Endothelial cell of hepatic sinusoid (primary cell): ENCODE measurements at regions not wholly inside any gene's neighbourhood (a gene's known extent, or its start where the extent isn't known, plus 50 kb on each side); places are given as distances from the start of the nearest gene placed in this dataset.
"Not testable (repeated sequence)": the region's sequence is repeated elsewhere in the genome, so short reads cannot be mapped to it uniquely, and the experiment has no call there.

Experiments used
- in situ Hi-C: cut with HindIII; loops from 2 replicates; pipeline ENCODE4 v1.10.0; 2017; ENCODE audit warnings: low sequenced_read_pairs

DNA sequence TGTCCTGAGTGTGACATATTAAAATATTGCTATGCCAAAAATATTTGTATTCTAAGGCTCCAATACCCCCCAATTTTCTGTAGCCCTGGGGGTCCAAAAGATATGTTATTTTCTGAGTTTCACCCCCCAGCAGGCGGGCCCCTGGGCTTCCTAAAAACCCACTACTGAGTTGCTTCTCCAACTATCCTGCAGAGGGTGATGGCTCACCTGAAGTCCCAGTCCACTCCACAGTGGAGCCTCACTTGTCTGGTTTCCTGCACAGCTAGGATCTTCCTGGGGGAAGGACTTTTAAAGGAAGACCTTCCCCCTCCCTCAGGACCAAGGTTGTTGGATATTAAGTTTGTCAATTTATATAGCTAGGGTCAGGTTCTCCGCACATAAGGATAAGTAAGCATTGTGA lies 1181.4 kb downstream of the ROBO2 start:
- in situ Hi-C loops, result no loop called here

DNA sequence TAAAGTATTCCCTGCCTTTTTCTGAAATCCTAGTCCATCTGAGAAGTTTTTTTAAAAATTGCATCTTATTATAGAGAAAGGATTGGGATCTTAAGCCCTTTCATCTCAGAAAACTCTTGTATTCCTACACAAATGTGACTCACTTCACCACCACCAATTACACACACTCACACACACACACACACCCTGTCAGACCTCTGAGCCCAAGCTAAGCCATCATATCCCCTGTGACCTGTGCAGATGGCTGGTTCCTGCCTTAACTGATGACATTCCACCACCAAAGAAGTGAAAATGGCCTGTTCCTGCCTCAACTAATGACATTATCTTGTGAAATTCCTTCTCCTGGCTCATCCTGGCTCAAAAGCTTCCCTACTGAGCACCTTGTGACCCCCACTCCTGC lies 1181.9 kb downstream of the ROBO2 start:
- in situ Hi-C loops, result no loop called here

DNA sequence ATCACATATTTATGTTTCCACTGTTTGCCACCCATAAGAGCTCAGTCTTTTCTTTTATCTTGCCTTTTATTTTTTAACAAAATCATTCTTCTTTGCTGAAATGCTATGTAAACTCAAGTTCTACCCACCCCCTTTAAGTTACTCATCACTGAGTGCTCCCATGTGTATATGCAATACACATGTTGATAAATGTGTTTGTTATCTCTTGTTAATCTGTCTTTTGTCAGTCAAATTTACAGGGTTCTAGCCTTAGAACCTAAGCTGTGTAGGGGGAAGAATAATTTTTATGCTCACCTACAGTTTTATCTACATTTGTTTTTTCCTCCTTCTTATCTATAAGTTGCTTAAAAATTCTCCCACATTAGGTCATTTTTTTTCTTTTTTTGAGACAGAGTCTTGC lies 1195.9 kb downstream of the ROBO2 start:
- in situ Hi-C loops, result no loop called here

GRCh38 chr3:78238811-78239210 lies 1198.9 kb downstream of the ROBO2 start:
- in situ Hi-C loops, result no loop called here

DNA sequence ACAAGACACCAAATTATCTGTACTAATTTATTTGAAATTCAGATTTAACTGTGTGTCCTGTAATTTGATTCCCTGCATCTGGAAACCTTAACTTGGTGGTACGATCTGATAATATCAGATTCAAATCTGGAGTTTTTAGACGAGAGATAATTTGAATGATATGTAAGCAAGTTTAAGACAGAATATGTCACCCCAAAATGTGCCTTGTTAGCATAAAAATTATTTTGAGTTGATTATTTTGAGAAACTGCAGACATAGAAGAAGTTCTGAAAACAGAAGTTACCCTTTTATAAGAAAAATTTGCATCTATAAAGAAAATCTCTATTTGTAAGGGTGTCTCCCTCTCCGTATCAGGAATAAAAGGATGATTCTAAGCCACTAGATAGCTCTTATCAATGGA lies 1202.8 kb downstream of the ROBO2 start:
- in situ Hi-C loops, result no loop called here

- in situ Hi-C loops, result no loop called here
Observed at GRCh38 chr3:78244136-78244535, 1204.2 kb downstream of the ROBO2 start.

GRCh38 chr3:78249294-78249693 lies 1209.4 kb downstream of the ROBO2 start:
- in situ Hi-C loops, result no loop called here

GRCh38 chr3:78253860-78254259 lies 1214.0 kb downstream of the ROBO2 start:
- in situ Hi-C loops, result no loop called here

GRCh38 chr3:78255403-78255802 lies 1215.5 kb downstream of the ROBO2 start:
- in situ Hi-C loops, result no loop called here

DNA sequence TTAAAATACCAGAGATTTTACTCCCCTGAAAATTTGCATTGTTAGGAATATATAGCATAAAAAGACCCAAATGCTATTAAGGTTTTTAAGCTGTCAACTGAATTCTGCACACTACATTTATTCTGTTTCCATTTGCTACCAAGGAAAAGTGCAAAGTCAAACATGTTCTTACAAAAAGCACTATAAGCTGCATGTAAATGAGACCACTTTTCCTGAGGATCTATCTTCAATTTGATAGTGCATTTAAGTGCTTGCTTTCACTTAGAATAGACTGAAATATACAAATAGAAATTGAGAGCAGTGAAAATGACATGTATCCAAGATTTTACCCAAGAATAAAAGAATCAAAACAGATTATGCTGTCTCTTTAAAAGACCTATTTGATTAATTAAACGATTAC lies 1216.2 kb downstream of the ROBO2 start:
- in situ Hi-C loops, result no loop called here

DNA sequence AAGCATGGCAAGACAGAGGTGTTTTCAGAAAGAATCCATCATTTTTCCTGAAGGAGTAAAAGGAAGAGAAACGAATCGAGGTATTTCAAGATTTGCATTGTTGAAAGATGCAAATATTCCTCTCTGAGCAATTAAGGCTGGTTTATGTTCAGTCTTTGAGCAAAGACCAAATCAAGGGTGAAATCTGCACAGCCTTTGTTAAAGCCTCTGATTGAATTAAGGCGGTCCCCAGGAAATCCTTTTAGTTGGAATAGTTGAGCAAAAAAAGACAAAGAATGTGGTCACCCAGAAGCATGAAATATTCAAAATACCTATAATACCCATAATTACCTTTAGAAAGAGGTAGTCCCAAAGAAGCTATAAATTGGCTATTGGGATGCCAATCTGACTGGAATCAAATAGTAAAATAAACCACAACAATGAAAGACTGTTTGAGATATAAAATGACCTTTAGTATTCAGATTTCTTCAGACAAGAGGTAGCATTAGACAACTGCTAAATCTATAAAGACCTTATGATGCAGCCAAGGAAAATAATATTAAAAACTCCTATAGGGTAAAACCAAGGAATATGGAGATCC lies 1218.1 kb downstream of the ROBO2 start:
- in situ Hi-C loops, result no loop called here

DNA sequence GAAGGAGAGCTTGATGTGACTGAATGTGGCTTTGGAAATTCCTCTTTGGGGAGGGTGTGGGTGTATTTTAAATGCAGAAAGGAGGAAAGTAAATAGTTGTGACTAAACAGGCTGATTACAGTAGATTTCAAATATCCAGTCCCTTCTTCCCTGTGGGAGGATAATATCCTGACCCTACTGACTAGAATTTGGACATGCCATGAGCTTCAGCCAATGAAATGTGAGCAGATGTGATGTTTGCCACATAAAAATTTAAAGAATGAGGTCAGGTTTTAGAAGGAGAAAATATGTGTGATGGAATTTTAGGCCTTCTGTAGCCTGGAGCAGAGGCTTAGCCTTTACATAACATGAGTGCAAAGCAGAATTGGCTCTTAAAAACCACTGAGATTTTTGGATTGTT lies 1218.9 kb downstream of the ROBO2 start:
- in situ Hi-C loops, result no loop called here

GRCh38 chr3:78260388-78260787 lies 1220.5 kb downstream of the ROBO2 start:
- in situ Hi-C loops, result no loop called here

DNA sequence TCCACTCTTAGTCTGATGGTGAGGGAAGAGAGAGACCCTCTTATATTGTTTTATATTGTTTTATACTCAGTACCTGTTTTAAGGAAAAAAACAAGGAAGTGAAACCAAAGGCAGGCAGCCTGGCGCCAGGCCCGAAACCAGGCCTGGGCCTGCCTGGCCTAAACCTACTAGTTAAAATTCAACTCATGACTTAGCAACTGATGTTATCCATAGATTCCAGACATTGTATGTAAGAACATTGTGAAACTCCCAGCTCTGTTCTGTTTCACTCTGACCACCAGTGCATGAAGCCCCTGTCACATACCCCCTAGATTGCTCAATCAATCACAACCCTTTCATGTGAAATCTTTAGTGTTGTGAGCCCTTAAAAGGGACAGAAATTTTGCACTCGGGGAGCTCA lies 1226.7 kb downstream of the ROBO2 start:
- in situ Hi-C loops, result not testable (repeated sequence)

DNA sequence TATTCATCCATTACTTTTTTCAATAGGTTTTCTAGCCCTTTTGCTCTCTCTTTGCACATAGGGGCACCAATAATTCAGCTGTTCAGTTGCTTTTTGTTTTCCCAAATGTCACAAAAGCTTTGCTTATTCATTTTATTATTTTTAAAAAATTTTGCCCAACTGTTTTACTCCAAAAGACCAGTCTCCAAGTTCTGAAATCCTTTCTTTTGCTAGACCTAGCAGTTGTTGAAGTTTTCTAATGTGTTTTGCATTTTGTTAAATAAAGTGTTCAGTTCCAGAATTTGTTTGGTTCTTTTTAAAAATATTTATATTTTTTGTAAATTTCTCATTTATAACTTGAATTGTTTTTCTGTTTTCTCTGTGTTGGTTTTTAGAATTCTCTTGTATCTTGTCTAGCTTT lies 1227.3 kb downstream of the ROBO2 start:
- in situ Hi-C loops, result no loop called here

- in situ Hi-C loops, result no loop called here
Observed at GRCh38 chr3:78268087-78268486, 1228.2 kb downstream of the ROBO2 start.

- in situ Hi-C loops, result no loop called here
Observed at GRCh38 chr3:78268716-78269668, 1229.1 kb downstream of the ROBO2 start.

GRCh38 chr3:78273326-78273725 lies 1233.4 kb downstream of the ROBO2 start:
- in situ Hi-C loops, result no loop called here

DNA sequence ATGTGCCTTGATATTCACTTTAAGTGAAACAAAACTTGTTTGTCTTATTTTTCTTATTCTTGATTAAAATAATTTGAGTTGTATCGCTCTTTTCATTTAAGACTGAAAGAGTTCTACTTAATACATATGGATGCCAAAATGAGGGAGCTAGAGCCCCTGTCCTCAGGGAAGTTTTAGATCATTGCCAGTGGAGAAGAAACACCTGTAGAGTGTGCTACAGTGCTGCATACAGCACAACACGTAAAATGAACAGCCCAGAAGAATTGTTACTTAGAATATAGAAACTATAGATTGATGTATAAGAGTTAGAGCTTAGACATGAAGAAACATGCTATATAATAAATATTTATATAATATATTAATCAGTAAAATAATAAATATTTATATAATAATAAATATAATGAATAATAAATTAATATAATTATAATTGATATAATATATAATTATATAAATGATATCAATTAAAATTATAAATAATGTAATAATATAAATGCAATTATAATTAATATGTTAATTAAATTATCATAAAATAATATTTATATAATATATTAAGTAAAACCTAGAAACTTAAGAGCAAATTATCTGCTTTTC lies 1234.7 kb downstream of the ROBO2 start:
- in situ Hi-C loops, result loop anchor here (5.0 kb wide), 1 partner anchor 78 kb away; no protein-coding TSS in a partner anchor

GRCh38 chr3:78275420-78275852 lies 1235.5 kb downstream of the ROBO2 start:
- in situ Hi-C loops, result loop anchor here (5.0 kb wide), 1 partner anchor 77 kb away; no protein-coding TSS in a partner anchor

GRCh38 chr3:78277220-78277619 lies 1237.3 kb downstream of the ROBO2 start:
- in situ Hi-C loops, result loop anchor here (5.0 kb wide), 1 partner anchor 75 kb away; no protein-coding TSS in a partner anchor

DNA sequence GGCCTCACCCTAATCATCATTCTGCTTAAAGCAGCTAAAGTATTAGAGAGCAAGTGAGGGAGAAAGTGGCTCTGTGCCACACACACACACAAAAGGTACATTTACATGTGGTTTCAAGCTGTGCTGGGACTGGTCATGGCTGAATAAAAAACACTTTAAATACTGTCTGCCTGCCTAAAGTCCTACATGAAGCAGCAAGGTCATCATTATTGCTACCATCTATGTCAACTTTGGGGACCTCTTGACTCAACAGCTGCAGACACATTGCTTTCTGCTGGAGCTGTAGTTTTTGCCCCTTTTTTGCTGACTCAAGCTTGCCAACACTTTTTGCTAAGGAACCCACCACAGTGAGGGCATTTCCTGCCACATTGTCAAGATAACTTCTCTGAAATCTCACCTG lies 1237.9 kb downstream of the ROBO2 start:
- in situ Hi-C loops, result loop anchor here (5.0 kb wide), 1 partner anchor 74 kb away; no protein-coding TSS in a partner anchor
